ENCODE measurements at regions not wholly inside any gene's neighbourhood (a gene's known extent, or its start where the extent isn't known, plus 50 kb on each side); places are given as distances from the start of the nearest gene placed in this dataset.

- Histone ChIP-seq H3K27ac (ENCODE audit: extremely low read depth, low read depth, low read length) (no peak overlapping the region), H3K4me1 (ENCODE audit: control insufficient read depth, insufficient read depth, low read length) (no peaks in the 10 kb centered on the region), H3K9me3 (ENCODE audit: control insufficient read depth, insufficient read depth, low read depth, low read length) (no peaks in the 10 kb centered on the region), H3K36me3 (ENCODE audit: control insufficient read depth in 2 of 2, insufficient read depth in 1 of 2, low read length in 2 of 2) (no peaks in the 10 kb centered on the region), H3K4me3 (ENCODE audit: low read depth, low read length) (no peak overlapping the region)
- no peak for TF ChIP-seq ZBTB6 (tag by site-specific recombination; IDR thresholded peaks at IDR 0.05)
- no peak for TF ChIP-seq ZBTB48 (tag by site-specific recombination; IDR thresholded peaks at IDR 0.05)
- no peak for TF ChIP-seq TSHZ1 (tag by site-specific recombination; IDR thresholded peaks at IDR 0.05; ENCODE audit: borderline replicate concordance)
- no peak for TF ChIP-seq ZNF664 (tag by site-specific recombination; IDR thresholded peaks at IDR 0.05)
- no peak for TF ChIP-seq ELK4 (IDR thresholded peaks at IDR 0.05; ENCODE audit: borderline replicate concordance, low read depth, low read length)
- no peak for TF ChIP-seq GLI4 (tag by site-specific recombination; IDR thresholded peaks at IDR 0.05)
- no peak for TF ChIP-seq ZNF221 (tag by site-specific recombination; IDR thresholded peaks at IDR 0.05; ENCODE audit: borderline replicate concordance)
- no peak for TF ChIP-seq PRDM2 (tag by site-specific recombination; IDR thresholded peaks at IDR 0.05; ENCODE audit: borderline replicate concordance)
- TF ChIP-seq SP2 (tag by site-specific recombination; IDR thresholded peaks at IDR 0.05) = no peak
- ChIA-PET CTCF (no interaction called here), POLR2A (no interaction called here)
These were observed 362.3 kb downstream of the COG6 start for GRCh38 chr13:40017662-40018262.

GRCh38 chr13:40023595-40024203 lies 368.2 kb downstream of the COG6 start:
- ChIA-PET CTCF (no interaction called here), POLR2A (no interaction called here)
- H3K4me3 ChIP-seq (ENCODE audit: low read depth, low read length) = no peak overlapping the region
- no peak overlapping the region for H3K27ac ChIP-seq (ENCODE audit: extremely low read depth, low read depth, low read length)
- H3K4me1 ChIP-seq (ENCODE audit: control insufficient read depth, insufficient read depth, low read length) = no peaks in the 10 kb centered on the region
- H3K36me3 ChIP-seq (ENCODE audit: control insufficient read depth in 2 of 2, insufficient read depth in 1 of 2, low read length in 2 of 2) = no peaks in the 10 kb centered on the region
- no peaks in the 10 kb centered on the region for H3K9me3 ChIP-seq (ENCODE audit: control insufficient read depth, insufficient read depth, low read depth, low read length)
- TF ChIP-seq, protein P1, sequence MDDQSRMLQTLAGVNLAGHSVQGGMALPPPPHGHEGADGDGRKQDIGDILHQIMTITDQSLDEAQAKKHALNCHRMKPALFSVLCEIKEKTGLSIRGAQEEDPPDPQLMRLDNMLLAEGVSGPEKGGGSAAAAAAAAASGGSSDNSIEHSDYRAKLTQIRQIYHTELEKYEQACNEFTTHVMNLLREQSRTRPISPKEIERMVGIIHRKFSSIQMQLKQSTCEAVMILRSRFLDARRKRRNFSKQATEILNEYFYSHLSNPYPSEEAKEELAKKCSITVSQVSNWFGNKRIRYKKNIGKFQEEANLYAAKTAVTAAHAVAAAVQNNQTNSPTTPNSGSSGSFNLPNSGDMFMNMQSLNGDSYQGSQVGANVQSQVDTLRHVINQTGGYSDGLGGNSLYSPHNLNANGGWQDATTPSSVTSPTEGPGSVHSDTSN (CRISPR knock-in tag; IDR thresholded peaks at IDR 0.05) = no peak
- no peak for TF ChIP-seq ZNF768 (tag by site-specific recombination; IDR thresholded peaks at IDR 0.05)
- TF ChIP-seq ZFP69B (tag by site-specific recombination; IDR thresholded peaks at IDR 0.05) = no peak
- TF ChIP-seq ZNF610 (tag by site-specific recombination; IDR thresholded peaks at IDR 0.05; ENCODE audit: borderline replicate concordance) = no peak
- TF ChIP-seq ZNF132 (tag by site-specific recombination; IDR thresholded peaks at IDR 0.05; ENCODE audit: borderline replicate concordance) = no peak
- TF ChIP-seq ZNF16 (tag by site-specific recombination; IDR thresholded peaks at IDR 0.05; ENCODE audit: low read depth) = no peak
- no peak for TF ChIP-seq ZNF366 (tag by site-specific recombination; conservative IDR thresholded peaks at IDR 0.05)
- TF ChIP-seq, protein P2, sequence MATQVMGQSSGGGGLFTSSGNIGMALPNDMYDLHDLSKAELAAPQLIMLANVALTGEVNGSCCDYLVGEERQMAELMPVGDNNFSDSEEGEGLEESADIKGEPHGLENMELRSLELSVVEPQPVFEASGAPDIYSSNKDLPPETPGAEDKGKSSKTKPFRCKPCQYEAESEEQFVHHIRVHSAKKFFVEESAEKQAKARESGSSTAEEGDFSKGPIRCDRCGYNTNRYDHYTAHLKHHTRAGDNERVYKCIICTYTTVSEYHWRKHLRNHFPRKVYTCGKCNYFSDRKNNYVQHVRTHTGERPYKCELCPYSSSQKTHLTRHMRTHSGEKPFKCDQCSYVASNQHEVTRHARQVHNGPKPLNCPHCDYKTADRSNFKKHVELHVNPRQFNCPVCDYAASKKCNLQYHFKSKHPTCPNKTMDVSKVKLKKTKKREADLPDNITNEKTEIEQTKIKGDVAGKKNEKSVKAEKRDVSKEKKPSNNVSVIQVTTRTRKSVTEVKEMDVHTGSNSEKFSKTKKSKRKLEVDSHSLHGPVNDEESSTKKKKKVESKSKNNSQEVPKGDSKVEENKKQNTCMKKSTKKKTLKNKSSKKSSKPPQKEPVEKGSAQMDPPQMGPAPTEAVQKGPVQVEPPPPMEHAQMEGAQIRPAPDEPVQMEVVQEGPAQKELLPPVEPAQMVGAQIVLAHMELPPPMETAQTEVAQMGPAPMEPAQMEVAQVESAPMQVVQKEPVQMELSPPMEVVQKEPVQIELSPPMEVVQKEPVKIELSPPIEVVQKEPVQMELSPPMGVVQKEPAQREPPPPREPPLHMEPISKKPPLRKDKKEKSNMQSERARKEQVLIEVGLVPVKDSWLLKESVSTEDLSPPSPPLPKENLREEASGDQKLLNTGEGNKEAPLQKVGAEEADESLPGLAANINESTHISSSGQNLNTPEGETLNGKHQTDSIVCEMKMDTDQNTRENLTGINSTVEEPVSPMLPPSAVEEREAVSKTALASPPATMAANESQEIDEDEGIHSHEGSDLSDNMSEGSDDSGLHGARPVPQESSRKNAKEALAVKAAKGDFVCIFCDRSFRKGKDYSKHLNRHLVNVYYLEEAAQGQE (tag by site-specific recombination; IDR thresholded peaks at IDR 0.05) = no peak
